ENCODE measurements at regions not wholly inside any gene's neighbourhood (a gene's known extent, or its start where the extent isn't known, plus 50 kb on each side); places are given as distances from the start of the nearest gene placed in this dataset.

DNA sequence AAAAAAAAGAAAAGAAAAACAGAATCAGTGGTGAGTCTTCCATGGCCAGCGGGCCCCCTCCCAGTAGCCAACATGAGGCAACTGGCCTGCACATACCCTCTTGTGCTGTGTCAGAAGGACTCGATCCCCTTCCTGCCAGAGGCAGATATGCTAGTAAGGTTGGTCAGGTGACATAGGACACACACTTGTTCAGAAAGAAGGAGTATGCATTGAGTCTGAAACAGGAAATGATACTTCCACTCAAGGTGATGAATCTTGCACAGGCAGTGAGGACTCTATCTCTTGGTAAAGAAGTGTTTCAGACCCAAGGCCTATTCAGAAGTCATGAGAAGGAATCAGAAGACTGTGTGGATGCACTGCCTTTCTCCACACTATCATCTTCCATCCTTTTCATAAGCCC lies 269.7 kb upstream of the FAR2 start:
- DNase-seq (ENCODE audit: low read depth in 2 of 2) = no peak

DNA sequence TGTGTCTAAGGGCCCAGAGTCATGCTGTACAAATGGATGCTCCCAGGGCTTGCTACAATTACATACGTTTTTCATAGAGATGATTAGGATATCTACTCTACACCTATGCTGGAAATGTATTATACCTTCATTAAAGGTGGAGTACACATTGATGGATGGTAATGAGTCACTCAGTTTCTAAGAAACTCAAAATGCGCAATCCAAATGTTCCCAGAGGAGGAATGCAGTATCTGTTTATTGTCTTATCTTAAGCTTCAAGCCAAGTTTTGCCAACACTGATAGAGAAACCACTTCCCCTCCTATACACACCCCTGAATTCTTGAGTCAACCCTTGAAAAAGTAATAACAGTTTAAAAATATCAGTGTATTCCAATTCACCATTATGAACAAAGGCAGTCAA lies 266.6 kb upstream of the FAR2 start:
- DNase-seq (ENCODE audit: low read depth in 2 of 2) = no peak

DNA sequence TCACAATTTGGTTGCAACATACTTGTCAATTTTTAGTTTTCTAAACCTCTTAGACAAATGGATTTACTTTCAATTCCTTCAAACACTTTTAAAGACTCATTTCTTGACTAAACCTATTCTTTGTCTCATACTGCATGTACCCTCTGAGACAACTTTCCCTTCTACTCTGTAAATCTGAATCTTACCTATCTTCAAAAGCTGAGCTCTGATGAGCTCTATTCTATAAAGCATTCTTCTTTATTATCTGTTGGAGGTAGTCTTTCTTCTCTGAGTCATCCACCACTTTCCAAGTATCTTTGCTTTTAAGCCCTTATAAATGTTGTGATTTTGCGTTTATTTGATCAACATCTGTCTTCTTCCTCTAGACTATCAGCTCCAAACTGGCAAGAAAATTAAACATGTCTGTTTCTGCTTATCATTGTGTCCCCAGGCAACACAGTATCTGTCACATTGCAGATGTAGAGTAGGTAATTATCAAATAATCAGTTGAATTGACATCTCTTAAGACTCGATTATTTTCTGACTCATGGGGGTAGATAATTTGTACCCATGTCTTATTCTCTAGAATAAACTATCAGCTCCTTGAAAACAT lies 265.6 kb upstream of the FAR2 start:
- no peak for DNase-seq (ENCODE audit: low read depth in 2 of 2)

DNA sequence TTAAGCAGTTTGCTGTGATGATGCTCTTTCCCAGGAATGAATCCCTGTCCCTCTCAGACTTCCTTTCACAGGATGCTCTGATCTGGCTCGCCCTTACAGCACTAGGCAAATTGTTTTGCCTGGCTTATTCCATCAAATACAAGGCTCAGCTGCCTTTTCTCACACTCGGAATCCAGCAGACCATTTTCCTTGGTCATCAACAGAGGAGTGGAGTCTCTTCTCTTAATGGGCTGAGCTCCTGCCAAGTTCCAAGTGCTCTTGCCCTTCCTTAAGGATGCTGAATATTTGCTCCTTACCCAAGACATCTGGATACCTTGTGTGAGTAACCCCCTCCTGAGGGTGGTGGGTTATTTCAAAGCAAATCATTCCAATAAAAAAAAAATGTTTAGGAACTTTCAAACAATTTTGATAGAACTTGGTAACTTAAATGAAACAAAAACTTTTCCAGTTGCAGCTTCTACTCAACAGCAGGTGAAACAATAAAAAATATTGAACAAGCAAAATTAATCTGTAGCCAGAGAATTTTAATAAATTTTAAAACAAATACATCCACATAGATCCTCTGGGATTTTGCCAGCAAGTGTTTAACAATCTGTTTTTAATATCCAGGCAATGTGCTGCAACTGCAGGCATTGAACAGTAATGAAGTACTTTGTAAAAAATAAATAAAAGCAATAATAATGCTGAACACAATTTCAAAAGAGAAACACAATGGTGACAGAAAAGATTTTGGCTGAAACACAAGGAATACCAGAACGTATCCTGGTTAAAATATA lies 264.0 kb upstream of the FAR2 start:
- DNase-seq (ENCODE audit: low read depth in 2 of 2) = peak in 1 of 2 experiments; percentile 32

DNA sequence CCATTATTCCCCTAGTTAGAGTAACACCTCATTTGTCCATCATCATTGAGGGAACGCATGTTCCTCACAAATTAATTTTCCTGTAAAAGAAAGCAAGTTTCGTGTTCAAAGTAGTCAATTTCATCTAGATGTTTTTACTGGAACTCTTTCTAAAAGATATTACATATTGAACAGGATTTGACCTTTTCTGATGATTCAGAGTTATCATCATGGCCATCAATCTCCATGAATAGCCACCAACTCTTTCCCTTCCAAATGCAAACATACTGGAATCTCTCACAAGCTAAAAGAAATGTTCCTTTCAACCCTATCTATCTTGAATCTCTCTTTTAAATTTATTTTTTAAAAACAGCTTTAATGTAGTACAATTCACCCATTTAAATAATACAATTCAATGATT lies 263.1 kb upstream of the FAR2 start:
- DNase-seq (ENCODE audit: low read depth in 2 of 2) = no peak

DNA sequence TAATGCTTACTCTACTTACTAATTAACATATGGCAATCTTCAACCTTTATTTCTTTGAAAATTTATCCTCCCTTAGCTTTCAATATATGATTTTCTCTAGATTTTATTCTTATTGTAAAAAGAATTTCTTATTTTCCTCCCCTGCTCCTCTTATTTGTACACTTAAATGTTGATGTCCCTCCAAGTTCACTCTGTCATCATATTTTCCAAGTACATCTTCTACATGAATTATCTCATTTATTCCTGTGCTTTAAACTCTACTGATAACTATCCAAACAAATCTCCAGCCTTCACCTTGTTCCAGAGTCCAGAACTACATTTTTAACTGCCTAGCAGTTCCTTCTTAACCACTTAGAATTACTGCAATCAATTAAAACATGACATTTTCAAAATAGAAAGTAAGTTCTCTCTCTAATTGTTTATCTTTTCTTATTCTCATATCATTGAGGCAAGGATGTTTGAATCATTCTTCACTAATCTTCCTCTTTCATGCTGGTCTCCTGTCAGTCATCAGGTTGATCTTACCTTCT lies 261.6 kb upstream of the FAR2 start:
- no peak for DNase-seq (ENCODE audit: low read depth in 2 of 2)

DNA sequence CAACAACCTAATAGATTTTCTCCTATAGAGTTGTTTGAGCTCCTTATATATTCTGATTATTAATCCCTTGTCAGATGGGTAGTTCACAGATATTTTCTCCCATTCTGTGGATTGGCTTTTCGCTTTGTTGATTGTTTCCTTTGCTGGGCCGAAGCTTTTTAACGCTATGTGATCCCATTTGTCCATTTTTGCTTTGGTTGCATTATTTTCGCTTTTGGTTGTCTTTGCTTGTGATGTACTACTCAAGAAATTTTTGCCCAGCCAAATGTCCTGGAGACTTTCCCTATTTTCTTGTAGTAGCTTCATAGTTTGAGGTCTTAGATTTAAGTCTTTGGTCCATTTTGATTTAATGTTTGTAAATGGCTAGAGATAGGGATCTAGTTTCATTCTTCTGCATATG lies 258.4 kb upstream of the FAR2 start:
- DNase-seq (ENCODE audit: low read depth in 2 of 2) = no peak

DNA sequence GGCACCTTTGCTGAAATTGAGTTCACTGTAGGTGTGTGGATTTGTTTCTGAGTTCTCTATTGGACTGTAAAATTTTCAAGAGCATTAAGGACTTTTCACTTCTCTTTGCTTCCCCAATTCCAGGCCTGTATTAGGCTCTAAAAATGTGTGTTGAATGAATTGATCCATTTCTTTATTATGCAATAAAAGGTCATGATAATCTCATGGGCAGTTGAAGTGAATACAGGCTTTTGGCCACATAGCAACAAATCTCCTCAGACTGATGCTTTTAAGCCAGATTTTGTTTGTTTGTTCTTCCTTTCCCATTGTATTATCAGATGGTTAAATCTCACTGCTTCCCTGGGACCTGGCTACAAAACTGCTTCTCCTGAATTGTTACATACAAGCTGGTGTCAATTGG lies 258.0 kb upstream of the FAR2 start:
- DNase-seq (ENCODE audit: low read depth in 2 of 2) = no peak

DNA sequence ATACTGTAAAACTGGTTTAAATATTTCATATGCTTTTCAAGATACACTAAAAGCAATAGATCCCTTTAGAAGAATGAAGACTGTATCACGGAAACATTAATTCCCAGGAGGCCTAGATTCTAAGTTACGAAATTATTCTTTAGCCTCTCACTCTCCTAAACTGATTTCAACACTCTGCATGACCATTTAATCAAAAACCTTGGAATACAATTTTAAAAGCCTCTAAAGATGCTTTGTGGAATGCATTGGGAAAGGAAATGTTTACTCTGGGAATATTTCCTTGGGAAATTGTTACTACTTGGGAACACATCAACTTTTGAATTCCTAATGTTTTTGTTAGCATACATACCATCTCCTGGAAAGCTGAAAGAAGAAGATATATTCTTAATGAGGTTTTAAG lies 255.7 kb upstream of the FAR2 start:
- DNase-seq (ENCODE audit: low read depth in 2 of 2) = peak; percentile 65 to 68

DNA sequence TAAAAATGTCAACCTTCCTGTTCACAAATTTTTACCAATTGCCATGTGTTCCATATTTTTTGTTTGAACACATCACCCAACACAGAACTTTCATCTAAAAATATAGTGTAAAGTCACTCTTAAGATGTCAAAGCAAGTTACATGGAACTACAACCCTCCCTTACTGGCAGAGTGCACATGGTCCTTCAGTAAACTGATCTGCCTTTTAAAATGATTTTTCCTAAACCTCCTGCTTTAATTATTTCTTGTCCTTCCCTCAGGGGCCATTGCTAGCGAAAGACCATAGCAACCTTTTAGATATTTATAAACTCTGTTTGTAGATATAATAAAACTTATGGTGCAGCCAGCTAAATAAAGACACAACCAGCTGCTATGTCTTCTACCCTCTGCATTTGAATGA lies 255.2 kb upstream of the FAR2 start:
- no peak for DNase-seq (ENCODE audit: low read depth in 2 of 2)

DNA sequence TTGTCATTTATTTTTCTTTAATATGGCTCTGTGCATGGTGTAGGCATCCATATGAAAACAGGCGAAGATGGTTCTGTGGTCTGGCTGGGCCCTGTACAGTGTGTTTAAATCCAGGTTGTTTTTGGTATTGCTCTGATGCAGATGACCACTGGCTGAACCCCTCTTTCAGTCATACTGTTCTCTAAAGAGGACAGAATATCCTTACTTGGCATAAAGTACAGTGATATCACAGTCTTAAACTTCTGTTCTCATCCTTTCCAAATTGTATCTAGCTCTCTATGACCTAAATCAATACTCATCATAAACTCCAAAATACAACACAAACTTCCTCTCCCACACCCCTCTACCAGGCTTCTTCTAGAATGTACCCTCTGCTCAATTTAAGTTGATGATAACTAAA lies 252.7 kb upstream of the FAR2 start:
- no peak for DNase-seq (ENCODE audit: low read depth in 2 of 2)

DNA sequence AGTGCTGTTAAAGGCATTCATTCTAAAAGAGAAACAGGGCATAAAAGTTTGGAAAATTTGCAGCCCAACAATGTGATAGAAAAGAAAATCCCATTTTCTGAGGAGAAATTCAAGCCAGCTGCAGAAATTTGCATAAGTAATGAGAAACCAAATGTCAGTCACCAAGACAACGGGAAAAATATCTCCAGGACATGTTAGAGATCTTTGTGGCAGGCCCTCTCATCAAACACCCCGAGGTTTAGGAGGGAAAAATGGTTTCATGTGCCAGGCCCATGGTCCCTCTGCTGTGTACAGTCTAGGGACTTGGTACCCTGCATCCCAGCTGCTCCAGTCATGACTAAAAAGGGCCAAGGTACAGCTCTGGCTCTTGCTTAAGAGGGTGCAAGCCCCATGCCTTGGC lies 251.0 kb upstream of the FAR2 start:
- no peak for DNase-seq (ENCODE audit: low read depth in 2 of 2)

DNA sequence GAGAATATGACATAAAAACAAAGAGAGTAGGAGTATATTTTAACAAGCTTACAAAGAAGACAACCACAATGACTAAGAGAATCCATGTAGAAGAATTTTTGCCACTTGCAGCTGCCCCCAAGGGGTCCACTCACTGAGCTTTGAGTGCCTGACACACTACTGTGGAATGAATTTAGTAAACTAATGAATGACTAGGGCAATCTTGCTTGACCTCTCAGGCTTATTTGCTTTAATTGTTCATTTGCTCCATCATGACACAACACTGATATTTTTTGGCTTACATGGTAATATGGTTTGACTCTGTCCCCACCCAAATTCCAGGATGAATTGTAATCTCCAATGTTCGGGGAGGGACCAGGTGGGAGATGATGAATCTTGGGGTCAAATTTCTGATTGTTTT lies 249.1 kb upstream of the FAR2 start:
- peak; percentile 69 to 71 for DNase-seq (ENCODE audit: low read depth in 2 of 2)

DNA sequence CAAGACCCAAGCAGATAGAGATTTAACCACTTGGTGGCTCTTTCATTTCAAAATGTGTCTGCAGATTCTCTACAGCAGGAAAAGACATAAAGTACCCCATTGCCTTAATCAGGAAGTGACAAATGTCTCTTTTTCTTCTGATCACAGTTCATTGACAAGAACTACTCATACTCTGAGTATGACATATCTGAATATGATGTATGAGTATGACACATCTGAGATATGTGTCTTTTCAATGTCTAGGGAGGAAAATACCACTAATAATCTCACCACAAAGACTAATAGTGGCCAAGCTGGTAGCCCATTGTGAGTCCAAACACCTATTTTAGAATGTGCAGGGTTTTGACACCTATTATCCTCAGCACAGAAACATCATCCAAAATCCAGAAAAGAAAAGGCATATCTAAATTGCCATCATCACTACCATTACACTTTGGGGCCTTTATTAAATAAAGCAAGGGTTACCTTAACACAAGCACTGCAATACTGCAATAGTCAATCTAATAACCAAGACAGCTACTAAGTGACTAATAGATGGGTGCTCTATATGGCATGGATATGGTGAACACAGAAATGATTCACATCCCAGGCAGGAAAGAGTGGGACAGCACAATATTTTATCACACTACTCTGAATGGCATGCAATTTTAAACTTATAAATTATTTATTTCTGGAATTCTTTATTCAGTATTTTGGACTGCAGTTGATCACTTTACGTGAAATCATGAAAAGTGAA lies 243.7 kb upstream of the FAR2 start:
- no peak for DNase-seq (ENCODE audit: low read depth in 2 of 2)

DNA sequence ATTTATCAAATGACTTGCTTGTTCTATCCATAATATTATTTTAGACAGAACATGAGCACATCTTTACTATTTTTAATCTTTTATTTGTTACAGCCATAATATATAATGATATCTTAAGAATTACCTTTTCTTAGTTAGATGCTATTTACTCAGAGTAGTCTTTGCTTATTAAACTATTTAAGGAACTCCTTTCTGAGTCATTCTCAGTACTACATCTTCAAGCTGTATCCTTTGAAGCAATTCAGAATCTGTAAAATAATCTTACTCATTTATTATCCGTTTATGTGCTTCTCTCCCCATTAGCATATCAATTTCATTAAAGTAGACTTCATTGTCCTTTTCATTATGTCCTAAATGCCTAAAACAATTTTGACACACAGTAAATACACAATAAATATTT lies 240.4 kb upstream of the FAR2 start:
- no peak for DNase-seq (ENCODE audit: low read depth in 2 of 2)

DNA sequence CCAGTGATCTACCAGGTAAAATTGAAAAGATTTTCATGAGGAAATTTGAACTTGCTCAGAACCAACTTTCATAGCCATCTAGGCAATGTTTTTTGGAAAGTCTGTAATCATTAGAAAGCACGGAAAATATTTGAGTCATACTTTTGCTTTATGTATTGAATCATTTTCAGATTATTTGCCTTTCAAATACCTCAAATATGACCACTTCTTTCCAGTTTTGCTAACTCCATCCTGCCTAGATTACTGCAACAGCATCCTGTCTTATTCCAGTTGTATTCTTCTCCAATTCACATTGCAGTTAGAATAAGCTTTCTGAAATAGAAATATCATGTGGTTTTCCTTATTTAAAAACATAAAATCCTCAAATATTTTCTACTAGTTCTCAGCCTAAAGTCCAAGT lies 239.8 kb upstream of the FAR2 start:
- DNase-seq (ENCODE audit: low read depth in 2 of 2) = no peak

DNA sequence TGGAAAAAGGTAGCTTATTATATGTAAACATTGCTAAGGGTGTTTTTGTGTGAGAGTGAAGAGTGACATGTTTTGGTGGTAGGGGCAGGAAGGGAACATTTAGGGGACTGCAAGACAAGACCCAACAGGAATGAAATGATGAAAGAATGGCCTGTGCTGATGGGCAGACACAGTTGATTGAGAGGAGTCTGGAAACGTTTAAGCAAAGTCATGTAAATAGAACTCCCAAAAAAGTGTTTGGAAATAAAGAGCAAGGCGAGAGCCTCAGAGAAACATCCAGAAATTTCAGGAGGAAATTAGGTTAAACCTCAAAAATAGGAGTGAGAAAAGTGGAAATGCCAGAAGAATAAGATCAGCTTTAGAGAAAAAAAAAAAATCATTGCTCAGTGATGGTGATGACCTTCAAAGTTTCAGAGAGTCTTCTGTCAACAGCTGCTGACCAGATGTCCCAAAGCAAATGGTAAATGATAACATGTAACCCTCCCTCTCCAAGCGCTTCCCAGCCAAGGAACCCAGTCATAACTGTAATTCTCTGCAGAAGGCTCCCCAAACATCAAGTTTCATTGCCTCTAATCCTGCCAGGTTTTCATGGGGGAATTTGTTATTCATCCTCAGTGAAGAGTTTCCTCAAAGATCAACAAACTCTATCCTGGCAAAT lies 223.2 kb upstream of the FAR2 start:
- DNase-seq (ENCODE audit: low read depth in 2 of 2) = peak; percentile 77 to 82

DNA sequence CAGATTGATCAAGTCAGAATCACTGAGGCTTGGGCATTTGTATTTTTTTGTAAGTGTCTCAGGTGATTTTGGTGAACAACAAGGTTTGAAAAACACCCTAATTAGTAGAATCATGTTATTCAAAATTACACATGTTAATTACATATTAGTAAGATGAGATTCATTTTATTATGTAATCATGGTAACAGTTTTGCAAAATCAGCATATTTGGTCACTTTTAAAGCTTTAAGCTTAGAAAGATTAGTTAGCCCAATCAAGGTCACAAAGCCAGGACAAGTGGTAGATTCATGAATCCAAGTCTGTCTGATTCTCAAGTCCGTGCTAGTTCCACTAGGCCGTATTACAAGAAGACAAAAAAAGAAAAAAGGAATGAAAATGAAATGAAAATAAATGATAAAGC lies 218.4 kb upstream of the FAR2 start:
- DNase-seq (ENCODE audit: low read depth in 2 of 2) = no peak

DNA sequence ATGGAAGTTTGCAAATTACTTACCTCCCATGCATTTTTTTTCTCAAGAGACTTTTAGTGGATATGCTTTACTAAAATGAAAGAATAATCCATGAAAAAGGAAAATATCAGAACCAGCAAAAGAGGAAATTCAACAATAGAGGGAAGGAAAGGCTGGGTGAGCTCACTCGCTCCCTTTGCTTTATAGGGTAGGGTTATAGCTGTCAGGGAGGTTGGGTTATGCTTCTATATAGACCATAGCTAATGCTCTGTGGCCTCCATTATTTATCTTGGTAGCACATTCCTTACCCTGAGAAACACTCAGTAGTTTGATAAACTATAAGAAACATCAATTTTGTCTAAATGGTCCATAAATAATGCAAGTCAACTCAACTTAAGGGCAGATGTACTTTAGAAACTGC lies 215.9 kb upstream of the FAR2 start:
- DNase-seq (ENCODE audit: low read depth in 2 of 2) = no peak

DNA sequence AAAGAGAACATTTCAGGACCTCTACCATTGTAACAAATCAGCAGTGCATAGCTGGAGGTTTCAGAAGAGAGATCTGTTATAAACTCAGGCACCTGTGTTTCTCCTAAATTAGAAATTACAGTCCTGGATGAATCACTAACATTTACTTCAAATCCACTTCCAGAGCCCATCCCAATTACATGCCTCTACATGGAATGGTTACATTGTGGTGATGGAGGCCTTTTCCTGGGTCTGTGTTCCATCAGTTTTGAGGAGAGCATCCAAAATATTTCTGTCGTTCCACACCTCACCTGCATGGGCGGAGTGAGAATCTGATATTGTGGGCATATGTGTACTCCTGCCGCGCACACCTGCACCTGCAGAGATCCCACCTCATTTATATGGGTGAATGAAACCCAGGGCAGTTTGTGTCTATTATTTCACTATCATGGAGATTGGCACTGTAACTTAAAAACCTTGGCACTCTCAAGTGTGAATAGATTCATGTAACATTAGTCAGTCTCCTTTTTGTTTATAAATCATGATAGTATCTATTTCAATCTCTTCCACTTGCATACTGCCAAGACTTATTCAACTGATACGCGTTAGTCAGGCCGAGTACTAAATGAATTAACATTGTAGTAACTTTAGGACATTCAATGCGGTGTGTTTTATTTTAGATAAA lies 215.1 kb upstream of the FAR2 start:
- DNase-seq (ENCODE audit: low read depth in 2 of 2) = no peak

DNA sequence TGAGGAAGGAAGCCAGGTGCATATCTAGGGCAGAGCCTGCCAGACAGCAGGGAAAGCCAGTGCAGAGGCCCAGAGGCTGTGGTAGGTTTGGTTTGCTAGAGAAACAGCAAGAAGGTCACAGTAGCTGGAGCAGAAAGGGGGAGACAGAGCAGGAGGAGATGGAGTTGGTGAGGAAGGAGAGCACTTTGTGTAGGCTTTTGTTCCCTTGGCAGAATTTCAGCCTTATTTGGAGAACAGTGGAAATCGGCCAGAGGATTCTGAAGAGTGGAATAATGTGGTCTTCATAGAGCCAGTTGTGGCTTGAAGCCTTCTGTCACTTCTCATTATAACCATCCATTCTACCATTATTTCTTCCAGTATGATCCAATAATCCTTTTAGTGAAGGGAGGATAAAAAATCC lies 212.9 kb upstream of the FAR2 start:
- no peak for DNase-seq (ENCODE audit: low read depth in 2 of 2)

DNA sequence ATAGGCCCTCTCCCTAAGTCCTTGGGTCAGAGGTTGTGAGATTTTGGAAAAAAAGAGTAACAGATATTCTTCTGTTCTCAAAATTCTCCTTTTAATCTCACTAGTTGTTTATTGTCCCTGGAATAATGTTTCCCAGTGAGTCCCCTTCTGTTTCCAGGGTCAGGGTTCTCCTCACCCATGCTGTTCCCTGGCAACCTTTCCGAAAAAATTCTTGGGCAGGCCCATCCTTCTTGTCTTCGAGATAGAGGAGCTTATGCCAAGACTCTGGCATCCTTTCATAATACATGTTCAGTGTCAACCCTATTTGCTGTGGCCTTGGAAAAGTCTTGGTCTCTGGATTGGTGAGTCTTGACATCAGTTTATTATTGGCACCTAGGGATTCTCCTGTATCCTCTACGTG lies 212.4 kb upstream of the FAR2 start:
- DNase-seq (ENCODE audit: low read depth in 2 of 2) = no peak

Data from fibroblast of skin of left quadriceps (primary cell).